Lung microvascular endothelial cell (primary cell): ENCODE measurements at regions not wholly inside any gene's neighbourhood (a gene's known extent, or its start where the extent isn't known, plus 50 kb on each side); places are given as distances from the start of the nearest gene placed in this dataset.

ENCODE experiments used
- DNase-seq, 2 donors: peaks; one replicate each; pipeline versions ENCODE4 v3.0.0 to v3.0.0-alpha.2; 2010; ENCODE audit warnings: low read depth in 2 of 2

DNA sequence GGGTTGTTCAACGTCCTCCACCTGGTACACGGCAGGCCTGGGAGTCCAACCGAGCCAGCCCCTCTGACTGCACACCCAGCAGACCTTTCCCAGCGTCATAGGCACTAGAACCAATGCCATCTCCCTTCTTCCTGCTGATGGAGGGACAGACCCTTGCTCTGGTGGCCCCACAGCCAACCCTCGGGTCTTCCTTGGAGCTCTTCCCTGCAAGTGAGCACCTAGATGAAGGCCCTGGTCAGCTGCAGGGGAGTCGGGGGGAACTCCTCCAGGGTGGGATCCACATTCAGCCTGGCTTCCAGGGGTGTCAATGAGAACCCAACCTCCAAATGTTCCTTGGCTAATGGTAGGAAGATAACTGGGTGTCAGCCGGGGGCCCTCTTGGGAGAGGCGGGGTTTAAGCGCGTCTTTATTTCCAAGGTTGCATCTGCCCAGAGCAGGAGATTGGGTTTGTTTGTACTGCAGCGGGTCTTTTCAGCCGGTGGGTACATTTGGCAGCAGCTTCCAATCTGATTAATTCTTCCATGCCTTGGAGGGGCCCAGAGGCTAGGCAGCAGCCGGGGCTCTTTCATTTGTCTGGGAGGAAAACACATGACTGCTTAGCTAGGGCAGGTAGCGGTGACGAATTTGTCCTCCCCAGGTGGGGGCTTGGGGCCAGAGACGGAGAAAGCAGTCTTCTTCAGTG is 56.0 kb upstream of the SHISAL1 start:
- no peak for DNase-seq

DNA sequence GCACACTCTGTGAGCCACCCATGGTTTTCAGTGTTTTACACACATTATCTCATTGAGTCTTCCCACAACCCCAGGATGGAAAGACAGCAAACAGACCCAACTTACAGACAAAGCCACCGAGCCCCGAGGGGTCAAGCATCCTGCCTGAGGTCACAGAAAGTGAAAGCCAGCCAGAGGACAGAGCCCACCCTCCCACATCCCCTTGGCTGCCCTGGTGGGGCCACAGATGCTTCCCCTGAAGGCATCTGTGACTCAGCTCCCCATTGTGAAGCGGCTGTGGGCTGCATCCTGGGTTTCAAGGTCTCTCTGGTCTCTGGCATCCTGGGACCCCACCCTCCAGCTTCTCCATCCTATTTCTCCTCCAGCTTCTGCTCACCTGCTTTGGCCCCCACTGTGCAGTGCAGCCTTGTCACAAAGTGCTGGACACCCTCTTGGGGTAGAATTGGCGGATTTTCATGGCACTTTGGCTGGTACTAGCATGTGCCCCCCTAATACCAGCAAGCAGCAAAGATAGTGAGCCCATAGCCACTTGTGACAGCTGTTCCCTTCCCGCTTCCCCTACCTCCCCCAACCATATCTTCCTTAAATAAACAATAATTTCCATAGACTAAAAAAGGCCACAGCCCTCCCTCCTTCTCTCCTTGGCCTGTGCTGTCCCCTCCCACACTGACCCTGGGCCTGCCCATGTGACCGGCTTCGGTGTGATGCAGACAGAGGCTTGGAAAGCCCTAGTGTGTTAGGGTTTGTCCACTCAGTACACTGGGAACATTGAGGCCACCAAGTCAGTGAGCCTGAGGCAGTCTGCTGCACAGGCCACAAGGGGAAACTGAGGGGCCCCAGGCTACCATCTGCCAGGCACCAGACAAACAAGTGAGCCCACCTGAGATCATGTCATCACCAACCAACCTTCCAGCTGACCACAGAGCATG is 53.9 kb upstream of the SHISAL1 start:
- peak; percentile 17 to 48 for DNase-seq

DNA sequence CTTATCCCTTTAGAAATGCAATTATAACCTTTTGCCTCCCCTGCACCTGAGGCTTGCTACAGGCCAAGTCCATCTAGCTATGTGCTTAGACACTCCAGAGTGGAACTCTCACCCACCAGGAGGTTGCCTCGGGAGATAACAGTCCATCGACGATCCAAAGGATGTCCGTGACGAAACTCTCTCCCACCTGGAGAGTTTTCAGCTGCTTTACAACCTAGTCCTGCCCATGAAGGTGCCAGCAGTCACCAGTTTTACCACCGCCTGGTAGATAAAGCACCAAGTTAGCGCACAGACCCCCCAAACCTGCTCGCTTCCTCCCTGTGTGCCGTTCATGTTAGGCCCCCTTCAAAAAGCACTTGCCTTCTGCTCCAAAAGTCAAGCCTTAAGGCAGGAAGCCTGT is 53.1 kb upstream of the SHISAL1 start:
- no peak for DNase-seq

DNA sequence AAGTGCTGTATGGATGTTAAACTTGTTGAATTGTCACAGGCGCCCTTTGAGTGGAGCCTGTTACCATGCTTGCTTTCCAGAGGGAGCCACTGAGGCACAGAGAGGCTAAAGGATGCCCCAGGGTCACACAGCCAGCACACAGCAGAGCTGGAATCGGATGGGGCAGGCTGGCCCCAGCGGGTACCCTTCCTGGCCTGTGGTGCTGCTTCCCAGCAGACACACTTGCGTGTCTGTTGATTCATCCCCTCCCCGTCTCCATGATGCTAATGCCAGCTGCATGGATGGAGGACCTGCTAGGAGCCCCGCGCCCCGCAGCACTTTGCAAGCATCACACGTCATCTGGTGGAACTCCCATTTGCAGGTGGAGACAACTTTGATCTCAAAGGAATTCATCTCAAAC is 52.4 kb upstream of the SHISAL1 start:
- no peak for DNase-seq

DNA sequence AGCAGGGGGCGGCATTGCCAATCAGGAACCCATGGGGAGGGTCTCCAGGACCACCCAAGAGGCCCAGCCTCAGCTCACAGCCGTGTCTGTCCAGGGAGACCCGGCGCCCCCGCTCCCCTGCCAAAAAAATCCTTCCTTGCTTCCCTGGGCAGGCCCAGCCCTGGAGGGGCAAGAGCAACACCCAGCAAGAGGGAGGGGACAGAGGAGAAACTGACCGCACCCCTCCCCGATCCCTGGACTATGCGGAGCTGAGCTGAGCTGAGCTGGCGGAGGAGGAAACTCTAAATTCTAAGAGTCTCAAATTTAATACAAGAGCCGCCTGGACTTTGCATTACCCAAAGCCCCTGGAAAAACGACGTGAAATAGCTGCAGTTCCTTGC is 52.0 kb upstream of the SHISAL1 start:
- no peak for DNase-seq

DNA sequence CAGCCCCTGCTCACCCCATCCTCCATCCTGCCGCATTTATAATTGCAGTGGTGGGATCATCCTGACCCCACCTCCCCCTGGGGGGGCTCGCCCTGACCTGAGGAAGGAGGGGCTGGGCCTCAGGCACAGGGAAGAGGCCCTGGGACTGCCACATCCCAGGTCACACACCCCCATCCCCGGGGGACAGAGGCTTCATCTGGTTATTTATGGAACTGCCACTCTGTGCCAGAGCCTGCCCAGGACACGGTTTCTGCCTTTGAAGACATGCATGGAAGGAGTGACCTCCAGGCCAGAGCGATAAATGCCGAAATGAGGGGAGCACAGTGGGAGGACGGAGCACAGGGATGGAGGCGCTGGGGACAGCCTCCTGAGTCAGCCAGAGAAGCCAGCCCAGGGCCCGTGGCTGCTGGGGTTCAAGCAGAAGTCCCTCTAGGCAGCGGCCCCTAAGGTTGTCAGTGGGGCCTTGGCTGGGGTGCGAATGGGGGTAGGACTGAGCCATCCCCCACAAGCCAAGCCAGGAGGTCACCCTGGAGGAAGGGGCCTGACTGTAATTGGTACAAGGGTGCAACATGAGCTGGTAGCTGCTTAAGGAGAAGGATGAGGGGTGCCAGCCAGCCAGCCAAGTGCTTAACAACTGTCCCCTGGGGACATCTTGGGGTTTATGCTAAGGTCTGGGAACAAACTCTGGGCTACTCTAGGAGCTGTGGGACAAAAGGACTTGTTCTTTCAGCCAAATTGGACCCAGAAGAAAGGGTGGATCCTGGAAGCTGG is 51.4 kb upstream of the SHISAL1 start:
- DNase-seq: no peak

DNA sequence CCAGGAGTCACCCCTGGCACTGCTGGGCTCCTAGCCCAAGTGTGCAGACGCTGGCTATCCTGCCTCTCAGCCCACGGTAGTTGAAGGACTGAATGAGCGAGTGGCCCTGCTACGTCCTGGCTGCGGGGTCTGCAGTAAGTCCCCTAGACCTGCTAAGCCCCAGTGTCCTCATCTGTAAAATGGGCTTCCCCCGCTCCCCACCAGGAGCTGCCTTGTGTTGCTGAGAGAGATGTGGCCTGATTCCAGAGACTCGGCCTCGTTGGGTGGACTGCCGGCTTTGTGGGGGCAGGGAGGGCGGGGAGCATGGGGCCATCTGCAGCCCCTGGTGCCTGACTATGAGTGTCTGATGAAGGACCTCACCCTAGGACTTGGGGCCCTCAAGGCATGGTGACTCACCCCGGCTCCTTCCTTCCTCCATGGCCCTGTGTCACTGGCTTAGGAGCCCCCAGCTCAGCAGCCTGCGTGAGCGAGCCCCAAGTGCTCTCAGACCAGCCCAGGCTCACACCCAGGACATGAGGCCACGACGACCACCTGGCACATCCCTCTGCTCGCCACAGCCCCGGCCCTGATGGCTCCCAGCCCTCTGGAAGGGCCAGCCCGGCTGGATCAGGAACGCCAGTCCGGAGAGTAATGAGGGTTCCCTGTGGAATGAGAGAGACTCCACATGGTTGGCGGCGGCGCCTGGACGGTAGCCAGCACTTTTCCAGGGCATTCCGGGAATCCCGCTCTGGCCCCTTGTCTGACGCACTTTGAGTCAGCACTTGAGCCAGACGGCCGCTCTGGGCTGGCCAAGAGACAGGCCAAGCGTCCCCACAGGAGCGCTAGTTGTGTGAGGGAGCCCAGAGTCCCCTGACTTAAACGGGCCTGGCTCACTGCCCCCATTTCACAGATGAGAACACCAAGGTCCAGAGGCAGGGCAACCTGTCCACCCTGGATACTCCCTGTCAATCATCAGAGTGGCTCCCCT is 50.5 kb upstream of the SHISAL1 start:
- peak; percentile 86 to 95 for DNase-seq

DNA sequence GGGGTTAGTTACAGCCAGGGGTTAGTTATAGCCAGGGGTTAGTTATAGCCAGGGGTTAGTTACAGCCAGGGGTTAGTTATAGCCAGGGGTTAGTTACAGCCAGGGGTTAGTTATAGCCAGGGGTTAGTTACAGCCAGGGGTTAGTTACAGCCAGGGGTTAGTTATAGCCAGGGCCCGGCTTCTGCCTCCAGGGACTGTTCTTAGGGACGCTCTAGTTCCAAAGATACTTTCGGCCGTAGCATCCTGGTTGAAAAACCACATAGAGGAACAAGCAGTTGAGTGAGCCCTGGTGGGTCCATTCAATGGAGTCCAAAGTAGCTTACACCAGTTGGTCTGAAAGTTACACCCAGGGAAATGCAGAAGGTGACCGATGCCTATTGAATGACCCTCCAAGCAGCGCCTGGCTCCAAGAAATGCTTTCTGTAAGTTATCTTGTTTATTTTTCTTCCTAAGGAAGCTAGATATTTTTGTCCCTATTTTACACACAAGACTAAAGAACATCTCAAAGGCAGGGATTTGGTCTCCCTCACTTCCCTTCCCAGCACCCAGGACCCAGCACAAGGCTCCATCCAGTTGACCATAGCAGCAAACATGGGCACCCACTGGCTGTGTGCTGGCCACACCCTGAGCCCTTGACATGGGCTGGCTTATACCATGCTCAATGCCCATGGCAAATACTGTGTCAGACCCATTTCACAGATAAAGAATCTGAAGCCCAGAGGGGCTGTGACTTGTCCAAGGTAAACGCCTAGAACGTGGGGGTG is 49.7 kb upstream of the SHISAL1 start:
- no peak for DNase-seq
